GM19467 (cell line): ENCODE measurements at regions not wholly inside any gene's neighbourhood (a gene's known extent, or its start where the extent isn't known, plus 50 kb on each side); places are given as distances from the start of the nearest gene placed in this dataset.

Experiments used
- ATAC-seq: cut with Tn5 transposase; IDR thresholded peaks from one replicate; pipeline ENCODE4 v1.9.1; 2021; ENCODE audit warnings: mild to moderate bottlenecking, moderate library complexity; ENCODE audit not compliant: unreplicated experiment

- no peak for ATAC-seq
These were observed 735.4 kb upstream of the GRM7 start for GRCh38 chr3:6125520-6125919.

- ATAC-seq, result no peak
These were observed 728.1 kb upstream of the GRM7 start for GRCh38 chr3:6132684-6133432.

GRCh38 chr3:6142707-6143106, 718.2 kb upstream of the GRM7 start:
- no peak for ATAC-seq

- no peak for ATAC-seq
These were observed 713.0 kb upstream of the GRM7 start for GRCh38 chr3:6147883-6148282.

GRCh38 chr3:6155650-6156338, 705.1 kb upstream of the GRM7 start:
- ATAC-seq, result no peak

GRCh38 chr3:6165951-6166350, 695.0 kb upstream of the GRM7 start:
- no peak for ATAC-seq

- no peak for ATAC-seq
These were observed 692.7 kb upstream of the GRM7 start for GRCh38 chr3:6168256-6168655.

GRCh38 chr3:6172871-6173642, 687.9 kb upstream of the GRM7 start:
- no peak for ATAC-seq

GRCh38 chr3:6177417-6177816, 683.5 kb upstream of the GRM7 start:
- ATAC-seq, result no peak

GRCh38 chr3:6179761-6180160, 681.2 kb upstream of the GRM7 start:
- no peak for ATAC-seq

- ATAC-seq, result no peak
These were observed 680.7 kb upstream of the GRM7 start for GRCh38 chr3:6180171-6180570.

- no peak for ATAC-seq
These were observed 678.4 kb upstream of the GRM7 start for GRCh38 chr3:6182476-6182875.

GRCh38 chr3:6182909-6183308, 678.0 kb upstream of the GRM7 start:
- no peak for ATAC-seq

- no peak for ATAC-seq
These were observed 671.5 kb upstream of the GRM7 start for GRCh38 chr3:6189384-6189783.

- ATAC-seq, result no peak
These were observed 656.0 kb upstream of the GRM7 start for GRCh38 chr3:6204891-6205290.

- ATAC-seq, result no peak
These were observed 644.5 kb upstream of the GRM7 start for GRCh38 chr3:6216135-6217026.

GRCh38 chr3:6220447-6220846, 640.5 kb upstream of the GRM7 start:
- ATAC-seq, result no peak

GRCh38 chr3:6222069-6222468, 638.8 kb upstream of the GRM7 start:
- no peak for ATAC-seq

GRCh38 chr3:6223572-6223971, 637.3 kb upstream of the GRM7 start:
- no peak for ATAC-seq

GRCh38 chr3:6228958-6229683, 631.8 kb upstream of the GRM7 start:
- ATAC-seq, result no peak
